Posterior vena cava (tissue), 2 donors: ENCODE measurements at regions not wholly inside any gene's neighbourhood (a gene's known extent, or its start where the extent isn't known, plus 50 kb on each side); places are given as distances from the start of the nearest gene placed in this dataset.
"Not testable (repeated sequence)": the region's sequence is repeated elsewhere in the genome, so short reads cannot be mapped to it uniquely, and the experiment has no call there.

Experiments used
- DNase-seq: peaks from one replicate; pipeline ENCODE4 v3.0.0-alpha.2; 2020; ENCODE audit warnings: low spot score
- intact Hi-C, 2 donors: fragments of 100-400 bp; cut with DNase I; formaldehyde crosslinking; loops; one replicate each; pipeline versions ENCODE4 v1.14.1 to v1.14.2; 2022 to 2023
- donor health status: DM: yes; HTN: yes; CAD: no.
- donor health status: DM: yes; HTN: yes; CAD: no.

GRCh38 chr10:46095943-46096342 is 49.9 kb upstream of the MSMB start:
- intact Hi-C loops, DNase-seq: not testable (repeated sequence)

- intact Hi-C loops, result no loop called here
- DNase-seq, result no peak
Measured at GRCh38 chr10:46096446-46096845, 50.4 kb upstream of the MSMB start.

GRCh38 chr10:46096909-46097575 is 51.0 kb upstream of the MSMB start:
- no peak for DNase-seq
- intact Hi-C loops, result no loop called here

GRCh38 chr10:46097576-46098317 is 51.7 kb upstream of the MSMB start:
- DNase-seq, result no peak
- intact Hi-C loops, result no loop called here

GRCh38 chr10:46098386-46098785 is 52.3 kb upstream of the MSMB start:
- no peak for DNase-seq
- intact Hi-C loops, result no loop called here

GRCh38 chr10:46098925-46099324 is 52.9 kb upstream of the MSMB start:
- DNase-seq, intact Hi-C loops: not testable (repeated sequence)

GRCh38 chr10:46104071-46104585 is 58.1 kb upstream of the MSMB start:
- no peak for DNase-seq
- intact Hi-C loops, result no loop called here

- intact Hi-C loops, result loop anchor here in 1 of 2 donors (5.0 kb wide), 2 partner anchors 162 to 177 kb away; no protein-coding TSS in a partner anchor
- DNase-seq, result not testable (repeated sequence)
Measured at GRCh38 chr10:46105416-46105815, 59.3 kb upstream of the MSMB start.

GRCh38 chr10:46105856-46106409 is 59.9 kb upstream of the MSMB start:
- intact Hi-C loops, result loop anchor here in 1 of 2 donors (5.0 kb wide), 2 partner anchors 161 to 176 kb away; no protein-coding TSS in a partner anchor
- peak; percentile 81 for DNase-seq

- peak; percentile 89 for DNase-seq
- intact Hi-C loops, result loop anchor here in 1 of 2 donors (5.0 kb wide), 2 partner anchors 161 to 176 kb away; no protein-coding TSS in a partner anchor
Measured at GRCh38 chr10:46106410-46107255, 60.6 kb upstream of the MSMB start.

GRCh38 chr10:46108158-46108499 is 62.1 kb upstream of the MSMB start:
- intact Hi-C loops, result loop anchor here in 1 of 2 donors (5.0 kb wide), 2 partner anchors 159 to 174 kb away; no protein-coding TSS in a partner anchor
- DNase-seq, result not testable (repeated sequence)

- DNase-seq, result not testable (repeated sequence)
Measured at GRCh38 chr10:46154271-46154670, 108.2 kb upstream of the MSMB start.

GRCh38 chr10:46154683-46155082 is 108.6 kb upstream of the MSMB start:
- DNase-seq, intact Hi-C loops: not testable (repeated sequence)

More at GRCh38 chr10:46154271-46154670, 108.2 kb upstream of the MSMB start:
- intact Hi-C loops, result not testable (repeated sequence)

GRCh38 chr10:46156866-46157265 is 110.8 kb upstream of the MSMB start:
- intact Hi-C loops, DNase-seq: not testable (repeated sequence)

- no peak for DNase-seq
Measured at GRCh38 chr10:46169736-46170135, 117.1 kb upstream of the ANTXRL start.

GRCh38 chr10:46170789-46171188 is 116.0 kb upstream of the ANTXRL start:
- intact Hi-C loops, result no loop called here
- DNase-seq, result no peak

More at GRCh38 chr10:46169736-46170135, 117.1 kb upstream of the ANTXRL start:
- intact Hi-C loops, result no loop called here

- no peak for DNase-seq
- intact Hi-C loops, result no loop called here
Measured at GRCh38 chr10:46171661-46172060, 115.1 kb upstream of the ANTXRL start.

GRCh38 chr10:46175296-46175695 is 111.5 kb upstream of the ANTXRL start:
- intact Hi-C loops, result no loop called here
- DNase-seq, result no peak

GRCh38 chr10:46175831-46176230 is 111.0 kb upstream of the ANTXRL start:
- intact Hi-C loops, result no loop called here

More at GRCh38 chr10:46175831-46176230, 111.0 kb upstream of the ANTXRL start:
- DNase-seq, result no peak
